ENCODE measurements at regions not wholly inside any gene's neighbourhood (a gene's known extent, or its start where the extent isn't known, plus 50 kb on each side); places are given as distances from the start of the nearest gene placed in this dataset.
"Not testable (repeated sequence)": the region's sequence is repeated elsewhere in the genome, so short reads cannot be mapped to it uniquely, and the experiment has no call there.

GRCh38 chr7:4319280-4319679 is 362.8 kb upstream of the FOXK1 start:
- no peak for DNase-seq

- DNase-seq, result no peak
Measured at GRCh38 chr7:4325732-4326131, 356.4 kb upstream of the FOXK1 start.

GRCh38 chr7:4331711-4332110 is 350.4 kb upstream of the FOXK1 start:
- no peak for DNase-seq

- no peak for DNase-seq
Measured at GRCh38 chr7:4338556-4338955, 343.5 kb upstream of the FOXK1 start.

GRCh38 chr7:4343272-4344247 is 338.5 kb upstream of the FOXK1 start:
- DNase-seq, result no peak

GRCh38 chr7:4345004-4345403 is 337.1 kb upstream of the FOXK1 start:
- no peak for DNase-seq

- DNase-seq, result no peak
Measured at GRCh38 chr7:4352069-4352468, 330.0 kb upstream of the FOXK1 start.

- DNase-seq, result no peak
Measured at GRCh38 chr7:4361774-4362173, 320.3 kb upstream of the FOXK1 start.

GRCh38 chr7:4383584-4383983 is 298.5 kb upstream of the FOXK1 start:
- DNase-seq, result no peak

- no peak for DNase-seq
Measured at GRCh38 chr7:4386190-4386589, 295.9 kb upstream of the FOXK1 start.

- not testable (repeated sequence) for DNase-seq
Measured at GRCh38 chr7:4391103-4391502, 291.0 kb upstream of the FOXK1 start.

- DNase-seq, result no peak
Measured at GRCh38 chr7:4394736-4395135, 287.4 kb upstream of the FOXK1 start.

GRCh38 chr7:4399121-4399520 is 283.0 kb upstream of the FOXK1 start:
- no peak for DNase-seq

GRCh38 chr7:4399596-4399995 is 282.5 kb upstream of the FOXK1 start:
- no peak for DNase-seq

GRCh38 chr7:4406288-4407058 is 275.6 kb upstream of the FOXK1 start:
- no peak for DNase-seq

GRCh38 chr7:4409946-4410345 is 272.1 kb upstream of the FOXK1 start:
- no peak for DNase-seq

- DNase-seq, result no peak
Measured at GRCh38 chr7:4416396-4417056, 265.6 kb upstream of the FOXK1 start.

- DNase-seq, result no peak
Measured at GRCh38 chr7:4428526-4428925, 253.6 kb upstream of the FOXK1 start.

GRCh38 chr7:4430227-4430626 is 251.9 kb upstream of the FOXK1 start:
- no peak for DNase-seq

GRCh38 chr7:4434306-4434705 is 247.8 kb upstream of the FOXK1 start:
- no peak for DNase-seq

GRCh38 chr7:4436361-4436895 is 245.7 kb upstream of the FOXK1 start:
- DNase-seq, result no peak

- no peak for DNase-seq
Measured at GRCh38 chr7:4436936-4437335, 245.2 kb upstream of the FOXK1 start.

- DNase-seq, result no peak
Measured at GRCh38 chr7:4437916-4438315, 244.2 kb upstream of the FOXK1 start.
